GM18519 (cell line): ENCODE measurements at regions not wholly inside any gene's neighbourhood (a gene's known extent, or its start where the extent isn't known, plus 50 kb on each side); places are given as distances from the start of the nearest gene placed in this dataset.
"Not testable (repeated sequence)": the region's sequence is repeated elsewhere in the genome, so short reads cannot be mapped to it uniquely, and the experiment has no call there.

ENCODE experiments used
- ATAC-seq: cut with Tn5 transposase; IDR thresholded peaks from one replicate; pipeline ENCODE4 v1.9.1; 2021; ENCODE audit warnings: mild to moderate bottlenecking, moderate library complexity; ENCODE audit not compliant: unreplicated experiment, low FRiP score

GRCh38 chr6:63440057-63440456 lies 120.3 kb upstream of the LGSN start:
- ATAC-seq: no peak

GRCh38 chr6:63440594-63440993 lies 120.8 kb upstream of the LGSN start:
- ATAC-seq: no peak

DNA sequence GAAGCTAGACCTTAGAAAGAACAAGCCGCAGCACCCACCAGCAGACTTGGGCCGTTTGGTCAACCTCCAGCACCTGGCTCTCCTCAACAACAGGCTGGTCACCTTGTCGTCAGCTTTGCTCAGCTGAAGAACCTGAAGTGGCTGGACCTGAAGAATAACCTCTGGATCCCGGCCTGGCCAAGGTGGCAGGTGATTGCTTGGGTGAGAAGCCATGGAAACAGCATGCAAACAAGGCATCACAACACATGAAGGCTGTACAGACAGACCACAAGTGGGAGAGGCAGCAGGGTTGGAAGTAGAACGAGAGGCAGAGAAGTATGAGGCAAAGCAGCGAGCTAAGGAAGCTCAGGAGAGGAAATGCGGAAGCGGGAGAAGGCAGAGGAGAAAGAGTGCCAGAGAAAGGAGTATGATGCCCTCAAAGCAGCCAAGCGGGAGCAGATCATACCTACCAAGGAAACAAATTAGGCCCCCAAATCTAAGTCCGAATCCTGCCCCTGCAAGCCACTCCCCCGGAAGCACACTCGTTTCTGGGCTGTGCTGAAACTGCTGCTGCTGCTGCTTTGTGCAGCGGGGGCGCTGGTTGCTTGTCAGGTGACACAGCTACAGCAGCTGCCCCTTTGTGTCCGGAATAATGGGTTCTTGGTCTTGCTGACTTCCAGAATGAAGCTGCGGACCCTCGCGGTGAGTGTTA lies 121.6 kb upstream of the LGSN start:
- ATAC-seq: no peak

DNA sequence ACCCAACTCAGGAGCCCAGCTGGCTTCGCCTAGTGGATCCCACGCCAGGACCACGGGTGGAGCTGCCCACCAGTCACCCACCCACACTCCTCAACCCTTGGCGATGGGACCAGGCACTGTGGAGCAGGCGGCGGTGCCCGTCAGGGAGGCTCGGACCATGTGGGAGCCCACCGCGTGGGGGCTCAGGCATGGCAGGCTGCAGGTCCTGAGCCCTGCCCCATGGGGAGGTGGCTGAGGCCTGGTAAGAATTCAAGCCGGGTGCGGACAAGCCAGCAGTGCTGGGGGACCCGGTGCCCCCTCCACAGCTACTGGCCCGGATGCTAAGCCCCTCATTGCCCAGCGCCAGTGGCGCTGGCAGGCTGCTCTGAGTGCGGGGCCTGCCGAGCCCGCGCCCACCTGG lies 123.1 kb upstream of the LGSN start:
- ATAC-seq: no peak

GRCh38 chr6:63444768-63445167 lies 125.0 kb upstream of the LGSN start:
- ATAC-seq: no peak

- no peak for ATAC-seq
Observed at GRCh38 chr6:63446405-63446804, 125.9 kb upstream of the LOC128125822 start.

DNA sequence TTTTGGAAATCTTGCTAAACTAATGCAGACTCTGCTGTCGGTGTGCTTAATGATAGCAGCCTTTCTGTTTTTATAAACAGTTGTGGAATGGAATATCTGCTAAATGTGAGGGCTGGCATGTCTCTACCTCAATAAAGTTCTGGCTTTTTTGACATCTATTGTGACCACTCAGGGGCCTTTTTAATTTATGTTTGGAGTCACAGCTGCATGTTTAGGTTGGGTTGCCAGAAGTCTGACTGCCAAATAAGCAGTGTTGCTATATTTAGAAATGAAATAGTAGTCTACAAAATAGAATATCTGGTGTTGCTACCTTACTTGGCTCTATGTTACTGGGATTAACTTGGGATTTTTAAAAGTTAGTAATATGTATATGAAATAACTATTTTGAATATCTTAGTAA lies 125.1 kb upstream of the LOC128125822 start:
- ATAC-seq: no peak

DNA sequence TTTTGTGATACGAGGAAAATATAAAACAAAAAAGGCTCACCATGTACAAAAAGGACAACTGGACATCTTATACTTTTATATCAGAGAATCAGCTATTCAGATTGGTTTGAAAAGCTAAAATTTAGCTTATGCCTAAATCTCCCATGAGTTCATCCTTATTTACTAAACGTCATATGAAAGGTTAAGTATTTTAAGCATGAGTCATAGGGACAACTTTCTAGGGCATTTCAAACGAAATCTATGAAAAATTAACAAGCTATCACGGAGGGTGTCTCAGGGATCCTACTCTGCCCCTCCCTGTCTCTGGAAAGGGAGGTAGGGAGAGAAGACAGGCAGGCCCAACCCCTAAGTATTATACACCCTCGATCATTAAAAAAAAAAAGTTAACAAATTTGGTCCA lies 124.1 kb upstream of the LOC128125822 start:
- ATAC-seq: no peak

DNA sequence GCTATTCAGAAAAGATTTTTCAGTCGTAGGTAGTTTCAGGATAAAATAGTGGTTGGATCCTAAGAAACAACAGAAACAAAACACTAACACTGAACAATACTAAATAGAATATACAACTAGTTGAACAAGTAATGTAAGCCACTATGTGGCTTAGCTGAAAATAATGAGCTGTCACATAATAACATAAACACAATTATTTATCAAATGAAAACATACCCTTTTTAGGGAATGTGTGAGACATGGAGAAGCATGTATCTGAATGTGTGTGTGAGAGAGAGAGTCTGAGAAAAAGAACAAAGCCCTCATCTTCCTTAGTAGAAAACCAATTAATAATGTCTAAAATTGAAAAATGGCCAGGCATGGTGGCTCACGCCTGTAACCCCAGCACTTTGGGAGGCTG lies 122.6 kb upstream of the LOC128125822 start:
- no peak for ATAC-seq

DNA sequence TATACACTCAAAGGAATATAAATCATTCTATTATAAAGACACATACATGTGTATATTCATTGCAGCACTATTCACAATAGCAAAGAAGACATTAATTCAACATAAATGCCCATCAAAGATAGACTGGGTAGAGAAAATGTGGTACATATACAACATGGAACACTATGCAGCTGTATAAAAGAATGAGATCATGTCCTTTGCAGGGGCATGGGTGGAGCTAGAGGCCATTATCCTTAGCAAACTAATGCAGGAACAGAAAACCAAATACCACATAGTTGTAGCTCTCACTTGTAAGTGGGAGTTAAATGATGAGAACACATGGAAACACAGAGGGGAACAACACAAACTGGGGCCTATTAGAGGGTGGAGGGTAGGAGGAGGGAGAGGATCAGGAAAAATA lies 121.0 kb upstream of the LOC128125822 start:
- ATAC-seq: no peak

DNA sequence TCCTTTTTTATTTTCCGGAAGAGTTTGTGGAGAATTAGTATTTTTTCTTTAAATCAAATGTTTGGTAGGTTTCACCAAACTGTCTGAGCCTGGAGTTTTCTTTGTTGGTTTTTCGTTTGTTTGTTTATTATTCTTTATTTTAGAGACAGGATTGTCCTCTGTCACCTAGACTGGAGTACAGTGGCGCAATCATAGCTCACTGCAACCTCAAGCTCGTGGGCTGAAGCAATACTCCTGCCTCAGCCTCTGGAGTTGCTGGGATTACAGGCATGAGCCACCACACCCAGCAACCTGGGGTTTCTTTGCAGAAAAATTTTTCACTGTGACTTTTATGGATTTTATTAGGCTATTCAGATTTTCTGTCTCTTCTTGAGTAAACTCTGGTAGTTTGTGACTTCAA lies 120.2 kb upstream of the LOC128125822 start:
- ATAC-seq: no peak

- ATAC-seq: no peak
Observed at GRCh38 chr6:63456734-63457133, 115.5 kb upstream of the LOC128125822 start.

- ATAC-seq: no peak
Observed at GRCh38 chr6:63458480-63459115, 113.7 kb upstream of the LOC128125822 start.

DNA sequence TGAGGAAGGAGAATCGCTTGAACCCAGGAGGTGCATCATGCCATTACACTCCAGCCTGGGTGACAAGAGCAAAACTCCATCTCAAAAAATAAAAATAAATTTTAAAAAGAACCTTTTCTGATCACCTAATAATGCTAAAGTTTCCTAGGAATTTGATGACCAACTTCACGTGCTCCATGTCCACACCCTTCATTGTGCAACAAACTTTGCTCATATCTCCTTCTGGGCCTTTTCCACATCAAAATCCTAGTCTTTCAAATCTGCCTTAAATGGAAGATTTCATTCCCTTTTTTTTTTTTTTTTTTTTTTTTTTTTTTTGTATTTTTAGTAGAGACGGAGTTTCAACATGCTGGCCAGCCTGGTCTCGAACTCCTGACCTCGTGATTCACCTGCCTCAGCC lies 112.5 kb upstream of the LOC128125822 start:
- ATAC-seq: no peak

DNA sequence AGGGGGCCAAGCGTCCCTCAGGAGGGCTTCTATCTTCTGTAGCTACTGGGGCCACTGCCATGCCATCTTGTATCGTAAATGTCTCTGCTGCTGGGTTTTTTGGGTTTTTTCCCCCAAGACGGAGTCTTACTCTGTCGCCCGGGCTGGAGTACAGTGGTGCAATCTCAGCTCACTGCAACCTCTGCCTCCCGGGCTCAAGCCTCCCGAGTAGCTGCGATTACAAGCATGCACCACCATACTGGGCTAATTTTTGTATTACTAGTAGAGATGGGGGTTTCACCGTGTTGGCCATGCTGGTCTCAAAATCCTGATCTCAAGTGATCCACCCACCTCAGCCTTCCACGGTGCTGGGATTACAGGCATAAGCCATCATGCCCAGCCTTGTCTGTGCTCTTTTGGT lies 111.3 kb upstream of the LOC128125822 start:
- ATAC-seq: no peak

DNA sequence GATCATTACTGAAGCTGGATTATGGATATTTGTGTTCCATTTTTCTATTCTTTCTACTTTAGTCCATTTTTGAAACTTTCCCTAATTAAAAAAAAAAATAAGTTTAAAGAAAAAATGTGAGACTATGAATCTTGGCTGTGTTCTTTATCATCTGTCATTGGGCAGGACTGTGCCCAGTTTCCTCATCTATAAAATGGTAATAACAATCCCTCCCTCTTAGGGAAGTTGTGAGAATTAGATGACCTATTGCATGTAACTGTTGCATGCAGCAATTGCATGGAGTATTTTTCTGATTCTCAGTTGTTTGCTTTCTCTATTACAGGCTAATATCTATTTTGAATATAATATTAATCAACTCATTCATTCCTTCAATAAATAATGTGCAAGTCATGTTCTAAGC lies 108.2 kb upstream of the LOC128125822 start:
- ATAC-seq: no peak

DNA sequence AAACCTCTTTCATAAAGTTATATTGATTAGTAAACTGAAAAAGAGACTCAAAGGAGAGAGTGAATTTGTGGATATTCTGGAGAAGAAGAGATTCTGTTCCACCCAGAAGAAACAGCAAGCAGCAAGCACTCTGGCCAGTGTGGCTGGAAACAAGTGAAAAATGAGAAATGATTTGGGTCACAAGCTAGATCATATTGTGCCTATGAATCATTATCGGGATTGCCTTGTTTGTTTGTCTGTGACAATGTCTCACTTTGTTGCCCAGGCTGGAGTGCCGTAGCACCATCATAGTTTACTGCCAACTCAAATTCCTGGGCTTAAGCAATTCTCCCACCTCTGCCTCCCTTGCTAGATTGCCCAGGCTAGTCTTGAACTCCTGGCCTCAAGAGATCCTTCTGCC lies 106.5 kb upstream of the LOC128125822 start:
- ATAC-seq: no peak

GRCh38 chr6:63466242-63466733 lies 106.0 kb upstream of the LOC128125822 start:
- ATAC-seq: no peak

- no peak for ATAC-seq
Observed at GRCh38 chr6:63467247-63467954, 104.9 kb upstream of the LOC128125822 start.

- ATAC-seq: not testable (repeated sequence)
Observed at GRCh38 chr6:63471145-63471544, 101.1 kb upstream of the LOC128125822 start.

DNA sequence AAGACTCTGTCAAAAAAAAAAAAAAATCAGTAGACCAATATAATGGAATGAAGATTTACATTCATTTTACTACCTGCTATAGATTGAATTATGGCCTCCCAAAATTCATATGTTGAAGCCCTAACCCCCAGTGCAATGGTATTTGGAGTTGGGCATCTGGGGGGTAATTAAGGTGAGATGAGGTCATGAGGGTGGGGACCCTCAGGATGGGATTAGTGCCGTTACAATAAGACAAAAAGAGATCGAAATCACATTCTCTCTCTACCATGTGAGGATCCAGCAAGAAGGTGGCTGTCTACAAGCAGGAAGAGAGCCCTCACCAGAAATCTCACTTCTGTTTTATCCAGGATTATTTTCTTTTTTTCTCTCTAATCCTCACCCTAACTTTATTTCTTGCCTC lies 100.6 kb upstream of the LOC128125822 start:
- ATAC-seq: no peak

DNA sequence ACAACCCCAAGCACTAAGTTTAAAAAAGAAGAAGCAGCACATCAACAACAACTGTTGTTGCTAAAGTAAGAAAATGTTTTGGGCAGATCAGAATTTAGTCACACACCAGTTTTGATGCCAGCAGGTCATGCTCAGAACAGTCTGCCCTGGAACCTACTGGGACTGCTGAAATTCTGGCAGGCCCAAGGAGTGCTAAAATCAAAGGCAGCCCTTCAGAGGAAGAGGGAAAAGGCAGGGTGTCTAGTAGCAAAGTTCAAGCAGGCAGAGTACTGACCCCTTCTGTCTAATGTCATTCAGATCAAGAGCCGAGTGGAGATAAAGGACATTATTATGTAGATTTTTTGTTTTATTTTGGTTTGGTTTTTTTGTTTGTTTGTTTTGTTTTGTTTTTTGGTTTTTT lies 96.6 kb upstream of the LOC128125822 start:
- ATAC-seq: no peak
